ENCODE measurements at regions not wholly inside any gene's neighbourhood (a gene's known extent, or its start where the extent isn't known, plus 50 kb on each side); places are given as distances from the start of the nearest gene placed in this dataset.

DNA sequence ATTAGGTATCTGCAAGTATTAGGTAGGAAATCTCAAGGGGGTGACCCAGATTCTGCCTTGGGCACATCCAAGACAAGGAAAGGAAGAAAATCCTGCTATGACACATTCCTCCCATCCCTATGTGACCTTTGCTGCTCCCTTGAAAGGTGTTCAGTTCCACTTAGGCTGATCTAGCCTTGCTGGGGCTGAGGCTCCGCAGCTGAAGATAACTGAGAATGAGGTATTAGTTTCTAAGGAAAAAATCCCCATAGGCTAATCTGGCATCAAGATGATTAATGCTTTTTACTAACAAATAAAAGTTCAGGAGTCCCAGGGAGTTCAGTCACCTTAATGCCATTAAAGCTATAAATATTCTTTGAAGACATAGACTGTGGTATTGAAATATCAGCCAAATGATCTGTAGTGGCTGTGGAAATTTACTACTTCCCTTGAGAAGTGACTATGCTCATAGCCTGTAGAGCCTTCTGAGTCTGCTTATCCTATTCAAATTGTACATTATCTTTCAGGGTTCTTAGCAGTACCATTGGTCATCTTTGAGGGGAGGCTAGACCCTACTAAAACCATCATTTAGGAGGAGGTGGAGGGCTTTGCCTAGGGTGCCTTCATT lies 239.9 kb upstream of the RAG2 start:
- no peak overlapping the region for H2BK15ac ChIP-seq (ENCODE audit: low read depth, low read length)
- no peak overlapping the region for H3K4me3 Mint-ChIP-seq
- H3K4me2 ChIP-seq (ENCODE audit: insufficient read depth, insufficient read length, low read length) = no peak overlapping the region
- WGBS (ENCODE audit: extremely low coverage, insufficient read length, low lambda C conversion rate) = no CpG with 5 or more reads among the region's 1 CpG
- no peak overlapping the region for H3T11ph ChIP-seq (ENCODE audit: low read length)
- H2AFZ ChIP-seq (ENCODE audit: low read length) = no peak overlapping the region
- no peak overlapping the region for H3K9ac ChIP-seq (ENCODE audit: extremely low read depth, insufficient read length, low read length)
- H3K14ac ChIP-seq (ENCODE audit: insufficient read depth, low read length) = no peak overlapping the region
- peaks cover 2% of the 10 kb centered on the region; the same call in 1 of the 2 replicates for H3K27me3 Mint-ChIP-seq (ENCODE audit: low read depth)
- no peaks in the 10 kb centered on the region for H4K20me1 ChIP-seq (ENCODE audit: control insufficient read depth, insufficient read depth, insufficient read length)
- no peak overlapping the region for H4K5ac ChIP-seq (ENCODE audit: insufficient read length, low read depth, low read length)
- H3K36me3 Mint-ChIP-seq (ENCODE audit: insufficient read depth in 1 of 3, low read depth in 3 of 3) = no peaks in the 10 kb centered on the region; a peak in 1 of 7 replicates
- H3K4me1 Mint-ChIP-seq = no peaks in the 10 kb centered on the region
- no peak overlapping the region for H4K91ac ChIP-seq (ENCODE audit: insufficient read length, low read depth, low read length)
- H3K23me2 ChIP-seq (ENCODE audit: insufficient read length, low read depth, low read length, poor library complexity, severe bottlenecking) = no peaks in the 10 kb centered on the region
- H3K23ac ChIP-seq (ENCODE audit: insufficient read length, low read depth, low read length) = no peak overlapping the region
- H2BK20ac ChIP-seq (ENCODE audit: low read depth, low read length, poor library complexity, severe bottlenecking) = no peak overlapping the region
- H3K79me2 ChIP-seq (ENCODE audit: insufficient read depth, low read length) = no peaks in the 10 kb centered on the region
- no peak overlapping the region for H2BK5ac ChIP-seq (ENCODE audit: insufficient read length, low read length)
- H3K79me1 ChIP-seq (ENCODE audit: insufficient read depth, low read depth, low read length, poor library complexity, severe bottlenecking) = no peaks in the 10 kb centered on the region
- H2BK12ac ChIP-seq (ENCODE audit: insufficient read length, low read depth, low read length) = no peak overlapping the region
- no peak overlapping the region for H3K56ac ChIP-seq (ENCODE audit: insufficient read length, low read depth, low read length)
- H4K8ac ChIP-seq (replicated peaks; ENCODE audit: insufficient read length, low read depth, low read length) = no peak overlapping the region
- no peak overlapping the region for H3K27ac Mint-ChIP-seq
- H3K9me3 ChIP-seq (ENCODE audit: control insufficient read depth, low read depth, low read length) = no peaks in the 10 kb centered on the region
- H2BK120ac ChIP-seq (ENCODE audit: low read depth, low read length, poor library complexity, severe bottlenecking) = no peak overlapping the region
- TF ChIP-seq, protein P1, sequence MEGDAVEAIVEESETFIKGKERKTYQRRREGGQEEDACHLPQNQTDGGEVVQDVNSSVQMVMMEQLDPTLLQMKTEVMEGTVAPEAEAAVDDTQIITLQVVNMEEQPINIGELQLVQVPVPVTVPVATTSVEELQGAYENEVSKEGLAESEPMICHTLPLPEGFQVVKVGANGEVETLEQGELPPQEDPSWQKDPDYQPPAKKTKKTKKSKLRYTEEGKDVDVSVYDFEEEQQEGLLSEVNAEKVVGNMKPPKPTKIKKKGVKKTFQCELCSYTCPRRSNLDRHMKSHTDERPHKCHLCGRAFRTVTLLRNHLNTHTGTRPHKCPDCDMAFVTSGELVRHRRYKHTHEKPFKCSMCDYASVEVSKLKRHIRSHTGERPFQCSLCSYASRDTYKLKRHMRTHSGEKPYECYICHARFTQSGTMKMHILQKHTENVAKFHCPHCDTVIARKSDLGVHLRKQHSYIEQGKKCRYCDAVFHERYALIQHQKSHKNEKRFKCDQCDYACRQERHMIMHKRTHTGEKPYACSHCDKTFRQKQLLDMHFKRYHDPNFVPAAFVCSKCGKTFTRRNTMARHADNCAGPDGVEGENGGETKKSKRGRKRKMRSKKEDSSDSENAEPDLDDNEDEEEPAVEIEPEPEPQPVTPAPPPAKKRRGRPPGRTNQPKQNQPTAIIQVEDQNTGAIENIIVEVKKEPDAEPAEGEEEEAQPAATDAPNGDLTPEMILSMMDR (conservative IDR thresholded peaks at IDR 0.05) = no peak
- H3K27me3 ChIP-seq (ENCODE audit: insufficient read depth, low read length) = no peaks in the 10 kb centered on the region
- H3K27ac ChIP-seq (ENCODE audit: insufficient read length, low read depth, low read length) = no peak overlapping the region
- no peak for DNase-seq
- H2AK5ac ChIP-seq (ENCODE audit: insufficient read length, low read length) = no peak overlapping the region
- H3K4ac ChIP-seq (ENCODE audit: low read depth, low read length) = no peak overlapping the region
- H3K9me3 Mint-ChIP-seq = peaks cover 2% of the 10 kb centered on the region in 2 experiments; a peak in 2 of 5 replicates
- H3K4me1 ChIP-seq (ENCODE audit: insufficient read depth, low read length) = no peaks in the 10 kb centered on the region
- no peak overlapping the region for H3K18ac ChIP-seq (ENCODE audit: insufficient read length, low read depth, low read length)
